ENCODE measurements at regions not wholly inside any gene's neighbourhood (a gene's known extent, or its start where the extent isn't known, plus 50 kb on each side); places are given as distances from the start of the nearest gene placed in this dataset.

DNA sequence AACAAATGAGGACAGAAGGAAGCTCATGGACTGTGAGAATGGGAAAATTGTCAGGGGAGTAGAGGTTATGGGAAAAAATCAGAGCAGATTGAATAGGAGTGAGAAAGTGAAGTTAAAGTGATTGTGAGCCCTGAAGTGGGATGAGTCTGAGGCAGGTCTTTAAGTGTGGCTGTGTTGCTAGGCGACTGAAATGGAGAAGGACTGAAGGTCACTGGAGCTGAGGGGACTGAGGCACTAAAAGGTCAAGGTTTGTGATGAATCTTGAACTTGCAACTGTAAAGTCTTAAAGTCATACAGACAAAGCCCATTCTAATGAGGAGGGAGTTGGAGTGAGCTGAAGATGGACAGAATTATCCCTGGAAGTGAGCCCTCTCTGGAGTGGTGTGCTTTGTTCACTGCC, 518.9 kb downstream of the TUSC7 start:
- TF ChIP-seq, protein P1, sequence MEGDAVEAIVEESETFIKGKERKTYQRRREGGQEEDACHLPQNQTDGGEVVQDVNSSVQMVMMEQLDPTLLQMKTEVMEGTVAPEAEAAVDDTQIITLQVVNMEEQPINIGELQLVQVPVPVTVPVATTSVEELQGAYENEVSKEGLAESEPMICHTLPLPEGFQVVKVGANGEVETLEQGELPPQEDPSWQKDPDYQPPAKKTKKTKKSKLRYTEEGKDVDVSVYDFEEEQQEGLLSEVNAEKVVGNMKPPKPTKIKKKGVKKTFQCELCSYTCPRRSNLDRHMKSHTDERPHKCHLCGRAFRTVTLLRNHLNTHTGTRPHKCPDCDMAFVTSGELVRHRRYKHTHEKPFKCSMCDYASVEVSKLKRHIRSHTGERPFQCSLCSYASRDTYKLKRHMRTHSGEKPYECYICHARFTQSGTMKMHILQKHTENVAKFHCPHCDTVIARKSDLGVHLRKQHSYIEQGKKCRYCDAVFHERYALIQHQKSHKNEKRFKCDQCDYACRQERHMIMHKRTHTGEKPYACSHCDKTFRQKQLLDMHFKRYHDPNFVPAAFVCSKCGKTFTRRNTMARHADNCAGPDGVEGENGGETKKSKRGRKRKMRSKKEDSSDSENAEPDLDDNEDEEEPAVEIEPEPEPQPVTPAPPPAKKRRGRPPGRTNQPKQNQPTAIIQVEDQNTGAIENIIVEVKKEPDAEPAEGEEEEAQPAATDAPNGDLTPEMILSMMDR (IDR thresholded peaks at IDR 0.05; ENCODE audit: control insufficient read depth, insufficient read depth, low read depth, low read length, missing control alignments), result no peak
- no peak for DNase-seq (ENCODE audit: low read depth)
- H3K4me3 ChIP-seq (ENCODE audit: control insufficient read depth, low read depth, low read length), result no peak overlapping the region

DNA sequence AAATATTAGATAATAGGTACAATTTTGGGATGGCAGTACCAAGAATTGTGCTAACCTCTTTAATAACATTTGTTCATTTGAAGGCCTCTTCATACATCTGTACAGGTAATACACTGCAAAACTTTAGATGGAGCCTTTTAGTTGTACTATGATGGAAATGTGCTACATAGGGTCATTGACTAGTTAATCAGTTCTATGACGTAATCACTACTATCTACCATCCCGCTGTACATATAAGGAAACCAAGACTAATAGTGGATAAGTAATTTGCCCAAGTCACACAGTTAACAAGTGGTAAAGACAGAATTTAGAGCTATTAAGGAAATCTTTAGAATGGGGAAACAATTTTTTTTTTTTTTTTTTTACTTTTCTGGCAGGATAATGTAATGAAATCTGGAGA, 521.3 kb downstream of the TUSC7 start:
- TF ChIP-seq, protein P1 (IDR thresholded peaks at IDR 0.05; ENCODE audit: control insufficient read depth, insufficient read depth, low read depth, low read length, missing control alignments), result no peak
- DNase-seq (ENCODE audit: low read depth), result no peak
- H3K4me3 ChIP-seq (ENCODE audit: control insufficient read depth, low read depth, low read length), result no peak overlapping the region

DNA sequence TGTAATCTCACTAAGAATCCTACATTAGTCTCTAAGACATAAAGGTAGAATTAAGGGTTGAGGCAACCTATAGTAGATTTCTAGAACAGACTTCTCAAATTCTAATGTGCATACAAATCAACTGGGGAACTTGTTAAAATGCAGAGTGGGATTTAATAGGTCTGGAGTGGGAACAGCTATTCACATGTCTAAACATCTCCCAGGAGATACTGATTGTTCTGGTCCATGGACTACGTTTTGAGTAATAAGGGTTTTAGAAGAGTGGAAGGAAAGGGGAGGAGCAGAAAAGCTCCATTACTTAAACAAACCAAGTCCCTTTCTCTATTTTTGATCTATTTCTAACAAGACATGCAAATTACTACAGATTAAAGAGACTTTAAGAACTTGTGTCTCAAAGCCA, 524.8 kb downstream of the TUSC7 start:
- DNase-seq (ENCODE audit: low read depth), result no peak
- TF ChIP-seq, protein P1 (IDR thresholded peaks at IDR 0.05; ENCODE audit: control insufficient read depth, insufficient read depth, low read depth, low read length, missing control alignments), result no peak
- H3K4me3 ChIP-seq (ENCODE audit: control insufficient read depth, low read depth, low read length), result no peak overlapping the region

DNA sequence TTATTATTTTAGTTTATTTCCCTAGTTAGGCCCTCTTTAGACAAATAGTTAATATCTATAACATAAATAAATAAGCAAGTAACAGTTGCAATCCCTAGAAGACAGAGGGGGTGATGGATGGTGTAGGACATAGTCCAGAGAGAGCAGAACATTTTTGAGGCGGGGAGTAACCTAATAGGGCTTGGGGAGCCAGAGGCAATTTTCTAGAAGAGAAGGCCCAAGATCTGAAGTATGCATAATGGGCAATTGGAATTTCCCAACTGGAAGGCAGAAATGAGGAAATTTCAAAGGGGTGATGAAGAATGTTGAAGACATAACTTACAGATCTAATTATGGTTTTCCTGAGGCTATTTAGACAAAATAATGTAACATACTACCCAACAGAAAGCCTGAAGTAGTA, 525.7 kb downstream of the TUSC7 start:
- H3K4me3 ChIP-seq (ENCODE audit: control insufficient read depth, low read depth, low read length), result no peak overlapping the region
- DNase-seq (ENCODE audit: low read depth), result no peak
- TF ChIP-seq, protein P1 (IDR thresholded peaks at IDR 0.05; ENCODE audit: control insufficient read depth, insufficient read depth, low read depth, low read length, missing control alignments), result no peak

DNA sequence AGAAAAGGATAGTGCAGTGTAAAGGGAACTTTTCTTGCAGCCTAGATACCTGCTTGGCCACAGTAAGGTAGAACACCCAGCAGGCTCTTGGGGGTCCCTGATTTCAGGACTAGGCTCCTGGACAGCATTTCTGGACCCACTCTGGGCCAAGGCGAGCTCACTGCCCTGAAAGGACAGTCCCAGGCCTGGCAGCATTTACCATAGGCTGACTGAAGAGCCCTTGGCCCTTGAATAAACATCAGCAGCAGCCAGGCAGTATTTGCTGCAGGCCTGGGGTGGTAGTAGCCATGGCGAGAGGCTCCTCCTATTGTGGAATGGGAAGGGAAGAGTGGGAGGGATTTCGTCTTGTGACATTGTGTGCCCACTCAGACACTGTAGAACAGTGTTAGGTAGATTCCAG, 529.2 kb downstream of the TUSC7 start:
- no peak for DNase-seq (ENCODE audit: low read depth)
- TF ChIP-seq, protein P1 (IDR thresholded peaks at IDR 0.05; ENCODE audit: control insufficient read depth, insufficient read depth, low read depth, low read length, missing control alignments), result no peak
- no peak overlapping the region for H3K4me3 ChIP-seq (ENCODE audit: control insufficient read depth, low read depth, low read length)

DNA sequence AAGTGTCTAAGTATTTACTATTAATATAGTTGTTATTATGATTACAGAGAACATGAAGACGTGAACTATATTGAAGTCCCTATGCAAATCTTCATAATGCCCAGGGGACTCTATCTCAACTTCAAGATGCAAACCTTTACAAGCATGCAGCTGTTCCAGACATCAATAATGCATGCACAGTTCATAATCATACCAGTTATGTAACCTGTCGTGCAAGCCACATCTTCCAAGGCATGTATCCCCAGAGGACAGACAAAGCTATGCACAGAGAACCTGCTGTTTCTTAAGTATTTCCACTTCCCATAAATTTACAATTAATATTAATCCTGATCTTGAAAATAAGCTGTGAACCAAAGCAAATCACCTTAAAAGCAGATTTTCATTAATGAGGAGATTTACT, 534.1 kb downstream of the TUSC7 start:
- no peak for DNase-seq (ENCODE audit: low read depth)
- TF ChIP-seq, protein P1 (IDR thresholded peaks at IDR 0.05; ENCODE audit: control insufficient read depth, insufficient read depth, low read depth, low read length, missing control alignments), result no peak

More for the DNA sequence above, 534.1 kb downstream of the TUSC7 start:
- no peak overlapping the region for H3K4me3 ChIP-seq (ENCODE audit: control insufficient read depth, low read depth, low read length)
